ENCODE measurements at regions not wholly inside any gene's neighbourhood (a gene's known extent, or its start where the extent isn't known, plus 50 kb on each side); places are given as distances from the start of the nearest gene placed in this dataset.

- DNase-seq = no peak
- Mint-ChIP-seq H3K9me3 (ENCODE audit: unreplicated experiment) (no peaks in the 10 kb centered on the region), H3K27ac (ENCODE audit: unreplicated experiment) (no peak overlapping the region), H3K36me3 (ENCODE audit: insufficient read depth, unreplicated experiment) (peaks cover 7% of the 10 kb centered on the region), H3K4me1 (ENCODE audit: low read depth, unreplicated experiment) (peaks cover 54% of the 10 kb centered on the region), H3K4me3 (ENCODE audit: unreplicated experiment) (no peak overlapping the region), H3K27me3 (ENCODE audit: insufficient read depth, unreplicated experiment) (no peaks in the 10 kb centered on the region)
- no peak overlapping the region for H3K4me3 ChIP-seq (ENCODE audit: low read depth, low read length)
- no peaks in the 10 kb centered on the region for H3K36me3 ChIP-seq (ENCODE audit: control insufficient read depth, insufficient read depth, low read length)
- ChIA-PET CTCF (no interaction called here), POLR2A (no interaction called here)
- peaks cover 34% of the 10 kb centered on the region for H3K4me1 ChIP-seq
- BruUV-seq (replicated peaks) = no TSS peak
- TF ChIP-seq CTCF (IDR thresholded peaks at IDR 0.05; ENCODE audit: insufficient read depth in 1 of 2, low read depth in 1 of 2, low read length in 1 of 2, severe bottlenecking in 1 of 2, unreplicated experiment in 1 of 2) = no peak
- no peaks in the 10 kb centered on the region for H3K9me3 ChIP-seq
- intact Hi-C loops (cut with micrococcal nuclease; ENCODE audit: unreplicated experiment) = no loop called here
- no peaks in the 10 kb centered on the region for H3K27me3 ChIP-seq (replicated peaks; ENCODE audit: control insufficient read depth, insufficient read depth, low read length)
Observed at GRCh38 chr20:6689339-6689973, 78.0 kb upstream of the BMP2 start.

- intact Hi-C loops (cut with micrococcal nuclease; ENCODE audit: unreplicated experiment) = no loop called here
- BruUV-seq (replicated peaks) = no TSS peak
- POLR2A ChIA-PET = no interaction called here
Observed at GRCh38 chr20:6686171-6686570, 81.3 kb upstream of the BMP2 start.

GRCh38 chr20:6685626-6686025 lies 81.9 kb upstream of the BMP2 start:
- intact Hi-C loops (cut with micrococcal nuclease; ENCODE audit: unreplicated experiment) = no loop called here
- Histone ChIP-seq H3K36me3 (ENCODE audit: control insufficient read depth, insufficient read depth, low read length) (no peaks in the 10 kb centered on the region), H3K9me3 (no peaks in the 10 kb centered on the region), H3K27me3 (replicated peaks; ENCODE audit: control insufficient read depth, insufficient read depth, low read length) (no peaks in the 10 kb centered on the region), H3K4me3 (ENCODE audit: low read depth, low read length) (no peak overlapping the region), H3K4me1 (no peaks in the 10 kb centered on the region; the same call in 1 of the 2 replicates)
- Mint-ChIP-seq H3K36me3 (ENCODE audit: insufficient read depth, unreplicated experiment) (no peaks in the 10 kb centered on the region), H3K27ac (ENCODE audit: unreplicated experiment) (no peak overlapping the region), H3K27me3 (ENCODE audit: insufficient read depth, unreplicated experiment) (no peaks in the 10 kb centered on the region), H3K4me3 (ENCODE audit: unreplicated experiment) (no peak overlapping the region), H3K9me3 (ENCODE audit: unreplicated experiment) (peaks cover 2% of the 10 kb centered on the region), H3K4me1 (ENCODE audit: low read depth, unreplicated experiment) (peaks cover 20% of the 10 kb centered on the region)
- ChIA-PET CTCF (no interaction called here), POLR2A (no interaction called here)
- no TSS peak for BruUV-seq (replicated peaks)
- no peak for TF ChIP-seq CTCF (IDR thresholded peaks at IDR 0.05; ENCODE audit: insufficient read depth in 1 of 2, low read depth in 1 of 2, low read length in 1 of 2, severe bottlenecking in 1 of 2, unreplicated experiment in 1 of 2)
- DNase-seq = no peak

More at GRCh38 chr20:6686171-6686570, 81.3 kb upstream of the BMP2 start:
- Histone ChIP-seq H3K36me3 (ENCODE audit: control insufficient read depth, insufficient read depth, low read length) (no peaks in the 10 kb centered on the region), H3K9me3 (no peaks in the 10 kb centered on the region), H3K4me3 (ENCODE audit: low read depth, low read length) (no peak overlapping the region), H3K27me3 (replicated peaks; ENCODE audit: control insufficient read depth, insufficient read depth, low read length) (no peaks in the 10 kb centered on the region), H3K4me1 (peaks cover 5% of the 10 kb centered on the region)
- Mint-ChIP-seq H3K4me3 (ENCODE audit: unreplicated experiment) (no peak overlapping the region), H3K9me3 (ENCODE audit: unreplicated experiment) (no peaks in the 10 kb centered on the region), H3K27ac (ENCODE audit: unreplicated experiment) (no peak overlapping the region), H3K27me3 (ENCODE audit: insufficient read depth, unreplicated experiment) (no peaks in the 10 kb centered on the region), H3K36me3 (ENCODE audit: insufficient read depth, unreplicated experiment) (peaks cover 4% of the 10 kb centered on the region), H3K4me1 (ENCODE audit: low read depth, unreplicated experiment) (peaks cover 25% of the 10 kb centered on the region)
- CTCF ChIA-PET = no interaction called here
- DNase-seq = no peak
- no peak for TF ChIP-seq CTCF (IDR thresholded peaks at IDR 0.05; ENCODE audit: insufficient read depth in 1 of 2, low read depth in 1 of 2, low read length in 1 of 2, severe bottlenecking in 1 of 2, unreplicated experiment in 1 of 2)
